Neural progenitor cell (in vitro differentiated cells): ENCODE measurements at regions not wholly inside any gene's neighbourhood (a gene's known extent, or its start where the extent isn't known, plus 50 kb on each side); places are given as distances from the start of the nearest gene placed in this dataset.

Experiments
- CTCF ChIP-seq: fragments of 200-600 bp; sonication (generic); IDR thresholded peaks from 2 replicates; pipeline ENCODE4 v1.5.1; 2017; ENCODE audit warnings: antibody characterized with exemption, mild to moderate bottlenecking
- EZH2 ChIP-seq: fragments of 200-600 bp; sonication (generic); IDR thresholded peaks from 2 replicates; pipeline ENCODE4 v1.6.1; 2017; ENCODE audit warnings: antibody characterized with exemption, mild to moderate bottlenecking, moderate library complexity

DNA sequence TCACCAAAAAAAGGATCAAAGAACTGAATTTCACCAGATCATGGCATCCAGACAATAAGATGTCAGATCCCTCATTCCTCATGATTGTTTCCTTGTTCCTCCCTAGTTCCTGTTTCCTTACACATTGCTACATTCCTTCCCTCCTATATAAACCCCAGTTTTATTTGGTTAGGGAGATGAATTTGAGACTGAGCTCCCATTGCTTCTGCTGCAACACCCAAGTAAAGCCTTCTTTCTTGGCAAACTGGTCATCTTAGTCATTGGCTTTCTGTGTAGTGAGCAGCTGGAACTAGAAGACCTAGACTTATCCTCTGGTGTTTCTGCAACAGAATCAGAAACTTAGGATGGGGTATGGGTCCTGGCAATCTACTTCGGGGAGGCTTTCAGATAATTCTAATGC lies 217.9 kb downstream of the NOVA1 start:
- TF ChIP-seq CTCF (no peak), EZH2 (no peak)
